H1 (cell line): ENCODE measurements at regions not wholly inside any gene's neighbourhood (a gene's known extent, or its start where the extent isn't known, plus 50 kb on each side); places are given as distances from the start of the nearest gene placed in this dataset.

Experiments used
- CTCF ChIA-PET: fragments of 300-600 bp; sonication (Branson Sonifier 250); formaldehyde crosslinking; loops from one replicate; lab custom pipeline; 2021; ENCODE audit not compliant: partially characterized antibody; lab: Charles Lee
- POLR2A ChIA-PET: fragments of 300-600 bp; sonication (Branson Sonifier 250); formaldehyde crosslinking; loops from one replicate; lab custom pipeline; 2021; ENCODE audit warnings: inconsistent platforms; ENCODE audit not compliant: partially characterized antibody; lab: Charles Lee
- DNase-seq, 2 experiments: peaks; one replicate each; pipeline versions ENCODE4 v3.0.0 to v3.0.0-alpha.2; 2010 to 2022; ENCODE audit warnings: low spot score in 2 of 2, low read depth in 1 of 2, mixed read lengths in 1 of 2
- FAIRE-seq: peaks from 2 replicates; lab custom pipeline; 2011; peaks lifted over from hg19 to GRCh38; lab: Jason Lieb, UNC
- H2AFZ ChIP-seq: 2 replicates; pipeline ENCODE4 v1.8.1; 2012; ENCODE audit warnings: low read length, inconsistent platforms
- H2AK5ac ChIP-seq: 2 replicates; pipeline ENCODE4 v1.6.1; 2013; ENCODE audit warnings: low read depth, low read length
- H2BK120ac ChIP-seq: replicated peaks from 2 replicates; pipeline ENCODE3; 2013; ENCODE audit warnings: low read depth, low read length, inconsistent platforms
- H2BK12ac ChIP-seq: 2 replicates; pipeline ENCODE4 v1.6.1; 2013; ENCODE audit warnings: low read depth, low read length
- H2BK15ac ChIP-seq: 2 replicates; pipeline ENCODE4 v1.6.1; 2013; ENCODE audit warnings: low read length
- H2BK20ac ChIP-seq: 2 replicates; pipeline ENCODE4 v1.6.1; 2013; ENCODE audit warnings: low read length
- H2BK5ac ChIP-seq: 2 replicates; pipeline ENCODE4 v1.6.1; 2013; ENCODE audit warnings: low read depth, low read length
- H3K14ac ChIP-seq: 2 replicates; pipeline ENCODE4 v1.6.1; 2013; ENCODE audit warnings: inconsistent platforms; ENCODE audit not compliant: insufficient read length
- H3K18ac ChIP-seq: 2 replicates; pipeline ENCODE4 v1.6.1; 2013; ENCODE audit warnings: low read length; ENCODE audit errors: extremely low read depth
- H3K23ac ChIP-seq: 2 replicates; pipeline ENCODE4 v1.6.1; 2013; ENCODE audit warnings: inconsistent platforms; ENCODE audit not compliant: insufficient read length
- H3K23me2 ChIP-seq: 2 replicates; pipeline ENCODE4 v1.6.1; 2013; ENCODE audit warnings: low read depth, low read length
- H3K27ac ChIP-seq: 2 replicates; pipeline ENCODE4 v1.6.1; 2011; ENCODE audit warnings: low read depth, low read length, inconsistent platforms
- H3K27me3 ChIP-seq, 4 experiments: replicated peaks in 1 of 4; 1 replicate in 1 of 4; 2 replicates in 3 of 4; pipeline versions ENCODE4 v1.6.1 to v1.8.1; 2011 to 2013; ENCODE audit warnings: low read length in 3 of 4, mild to moderate bottlenecking in 3 of 4, inconsistent platforms in 2 of 4, mixed read lengths in 2 of 4, moderate library complexity in 1 of 4; ENCODE audit not compliant: control insufficient read depth in 3 of 4, insufficient read depth in 3 of 4; ENCODE audit errors: extremely low read depth in 1 of 4
- H3K36me3 ChIP-seq, 4 experiments: 2 replicates each; pipeline versions ENCODE4 v1.6.1 to v1.8.1; 2011 to 2013; ENCODE audit warnings: mild to moderate bottlenecking in 4 of 4, low read length in 3 of 4, moderate library complexity in 2 of 4, control low read depth in 1 of 4, inconsistent platforms in 1 of 4; ENCODE audit not compliant: insufficient read depth in 4 of 4, control insufficient read depth in 2 of 4
- H3K4ac ChIP-seq: replicated peaks from 2 replicates; pipeline ENCODE3; 2013; ENCODE audit warnings: low read length, low read depth, mixed read lengths, inconsistent platforms; ENCODE audit not compliant: insufficient read length
- H3K4me1 ChIP-seq, 4 experiments: replicated peaks in 1 of 4; 1 replicate in 1 of 4; 2 replicates in 3 of 4; pipeline versions ENCODE4 v1.6.1 to v1.8.1; 2011 to 2013; ENCODE audit warnings: low read length in 3 of 4, inconsistent platforms in 2 of 4, mixed read lengths in 1 of 4; ENCODE audit not compliant: insufficient read depth in 4 of 4, control insufficient read depth in 3 of 4
- H3K4me2 ChIP-seq, 2 experiments: 2 replicates each; pipeline versions ENCODE4 v1.6.1 to v1.8.1; 2011 to 2013; ENCODE audit warnings: low read depth in 2 of 2, low read length in 2 of 2, control low read depth in 1 of 2, inconsistent platforms in 1 of 2, mild to moderate bottlenecking in 1 of 2; ENCODE audit not compliant: insufficient read depth in 1 of 2
- H3K4me3 ChIP-seq, 4 experiments: fragments of 200-600, 300-600 bp in 1 of 4; sonication (generic), shearing (Covaris generic), sonication (Bioruptor Twin) in 1 of 4; 2 replicates each; pipeline versions ENCODE4 v1.5.1 to v1.8.1; 2011 to 2016; ENCODE audit warnings: low read length in 4 of 4, low read depth in 3 of 4, control low read depth in 2 of 4, inconsistent platforms in 2 of 4, mild to moderate bottlenecking in 2 of 4, mixed read lengths in 1 of 4, moderate library complexity in 1 of 4; ENCODE audit not compliant: insufficient read depth in 2 of 4; ENCODE audit errors: extremely low read depth in 1 of 4
- H3K56ac ChIP-seq: replicated peaks from 2 replicates; pipeline ENCODE3; 2013; ENCODE audit warnings: low read depth, mild to moderate bottlenecking, mixed read lengths, low read length, inconsistent platforms; ENCODE audit not compliant: insufficient read length
- H3K79me1 ChIP-seq: 2 replicates; pipeline ENCODE4 v1.6.1; 2013; ENCODE audit warnings: low read depth, low read length, control low read depth
- H3K79me2 ChIP-seq, 2 experiments: 2 replicates each; pipeline versions ENCODE4 v1.6.1 to v1.8.1; 2012 to 2013; ENCODE audit warnings: low read length in 2 of 2, mild to moderate bottlenecking in 2 of 2, inconsistent platforms in 1 of 2; ENCODE audit not compliant: insufficient read depth in 2 of 2, control insufficient read depth in 1 of 2
- H3K9ac ChIP-seq, 4 experiments: replicated peaks in 1 of 4; 1 replicate in 1 of 4; 2 replicates in 3 of 4; pipeline versions ENCODE4 v1.6.1 to v1.8.1; 2011 to 2013; ENCODE audit warnings: low read depth in 3 of 4, low read length in 3 of 4, control low read depth in 2 of 4, mild to moderate bottlenecking in 2 of 4, moderate library complexity in 2 of 4, inconsistent platforms in 1 of 4; ENCODE audit errors: extremely low read depth in 1 of 4
- H3K9me3 ChIP-seq, 2 experiments: 2 replicates each; pipeline versions ENCODE4 v1.6.1 to v1.8.1; 2012 to 2013; ENCODE audit warnings: mild to moderate bottlenecking in 2 of 2, moderate library complexity in 2 of 2, control low read depth in 1 of 2, inconsistent platforms in 1 of 2, low read depth in 1 of 2, low read length in 1 of 2, mixed read lengths in 1 of 2; ENCODE audit not compliant: insufficient read depth in 2 of 2
- H4K20me1 ChIP-seq, 2 experiments: replicated peaks in 1 of 2; 2 replicates each; pipeline versions ENCODE3 to v1.8.1; 2011 to 2013; ENCODE audit warnings: inconsistent platforms in 2 of 2, low read length in 2 of 2, mild to moderate bottlenecking in 1 of 2; ENCODE audit not compliant: insufficient read depth in 2 of 2, control insufficient read depth in 1 of 2
- H4K5ac ChIP-seq: 2 replicates; pipeline ENCODE4 v1.6.1; 2013; ENCODE audit warnings: low read length, low read depth, mixed read lengths, inconsistent platforms; ENCODE audit not compliant: insufficient read length
- H4K8ac ChIP-seq: 2 replicates; pipeline ENCODE4 v1.8.0; 2013; ENCODE audit warnings: mild to moderate bottlenecking, moderate library complexity, low read length, inconsistent platforms; ENCODE audit not compliant: insufficient read depth; ENCODE audit errors: extremely low read depth
- H4K91ac ChIP-seq: replicated peaks from 2 replicates; pipeline ENCODE3; 2013; ENCODE audit warnings: low read length, mixed read lengths, inconsistent platforms; ENCODE audit not compliant: insufficient read length
- RBBP5 ChIP-seq: IDR thresholded peaks from 2 replicates; pipeline ENCODE4 v1.7.1; 2012; ENCODE audit warnings: low read depth, mild to moderate bottlenecking, inconsistent platforms, low read length, moderate library complexity, borderline replicate concordance
- SIRT6 ChIP-seq: IDR thresholded peaks from one replicate; pipeline ENCODE4 v1.7.1; 2012; ENCODE audit warnings: low read length, inconsistent platforms
- WGBS, 2 experiments: shearing (Covaris generic) in 1 of 2; methylation state at CpG; one replicate each; pipeline versions ENCODE4 v1.1.6 to v1.1.7; 2013 to 2015; ENCODE audit warnings: low lambda C conversion rate in 2 of 2, mixed read lengths in 2 of 2, inconsistent platforms in 1 of 2, low coverage in 1 of 2, missing lambda C conversion rate in 1 of 2; ENCODE audit not compliant: insufficient replicate concordance in 2 of 2, insufficient coverage in 1 of 2, insufficient read length in 1 of 2; ENCODE audit errors: extremely low coverage in 1 of 2, missing lambda C conversion rate in 1 of 2; 5-methylcytosine and 5-hydroxymethylcytosine counted together

DNA sequence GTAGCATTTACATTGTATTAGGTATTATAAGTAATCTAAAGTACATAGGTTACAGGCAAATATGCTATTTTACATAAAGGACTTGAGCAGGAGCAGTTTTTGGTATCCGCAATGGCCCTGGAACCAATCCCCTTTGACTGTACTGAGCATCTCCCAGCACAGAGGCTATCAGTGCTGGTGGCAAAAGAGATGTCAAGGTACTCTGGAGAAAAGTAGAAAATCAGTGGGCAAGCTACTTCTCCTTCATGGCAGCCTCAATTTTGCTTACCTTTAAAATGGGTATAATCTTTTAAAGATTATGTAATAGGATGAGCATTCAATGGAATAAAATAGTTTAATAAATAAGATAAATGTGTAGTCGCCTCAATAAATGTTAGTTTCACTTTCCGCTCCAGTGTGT is 56.7 kb upstream of the LMCD1 start:
- CTCF ChIA-PET = interaction anchor here (1.0 to 4.0 kb wide), 7 partner anchors 11 to 182 kb away, joined by 3 to 24 read pairs (median 4); no protein-coding TSS in a partner anchor
- H2BK5ac ChIP-seq = no peak overlapping the region
- no peak overlapping the region for H3K4ac ChIP-seq
- no peak overlapping the region for H4K91ac ChIP-seq
- peak overlapping the region in 1 of 2 experiments; percentile 60; a peak in 1 of 4 replicates for H3K4me2 ChIP-seq
- H2BK120ac ChIP-seq = no peak overlapping the region
- no peak overlapping the region for H2AFZ ChIP-seq
- no peak for FAIRE-seq
- no peaks in the 10 kb centered on the region for H3K79me1 ChIP-seq
- no peak overlapping the region for H4K8ac ChIP-seq
- no peak overlapping the region for H2BK20ac ChIP-seq
- H3K9me3 ChIP-seq = 0 out of 4 replicates have a peak, but pooled peaks cover 0 to 5% of the 10 kb centered on the region in 2 experiments
- no peaks in the 10 kb centered on the region for H3K27me3 ChIP-seq
- H3K79me2 ChIP-seq = no peaks in the 10 kb centered on the region
- H2BK12ac ChIP-seq = no peak overlapping the region
- WGBS, 2 experiments = 94% methylated on average over 3 of the region's 3 CpGs; no CpG with 5 or more reads in 1 of the 2 experiments
- H3K23ac ChIP-seq = no peak overlapping the region
- H3K9ac ChIP-seq = no peak overlapping the region
- H3K4me3 ChIP-seq = no peak overlapping the region
- H3K56ac ChIP-seq = no peak overlapping the region
- H2BK15ac ChIP-seq = no peak overlapping the region
- no peak overlapping the region for H4K5ac ChIP-seq
- H2AK5ac ChIP-seq = no peak overlapping the region
- 0 out of 2 replicates have a peak, but pooled peaks cover 2% of the 10 kb centered on the region for H3K23me2 ChIP-seq
- no peak overlapping the region for H3K27ac ChIP-seq
- DNase-seq = no peak
- POLR2A ChIA-PET = interaction anchor here (1.1 kb wide), 1 partner anchor 11 kb away, joined by 4 read pairs; no protein-coding TSS in a partner anchor
- H3K14ac ChIP-seq = no peak overlapping the region
- no peak overlapping the region for H3K18ac ChIP-seq
- peaks cover 2 to 14% (median 5%) of the 10 kb centered on the region in 4 experiments; a peak in 6 of 7 replicates for H3K4me1 ChIP-seq
- no peaks in the 10 kb centered on the region for H4K20me1 ChIP-seq
- no peak for TF ChIP-seq SIRT6
- TF ChIP-seq RBBP5 = no peak
- no peaks in the 10 kb centered on the region; a peak in 1 of 8 replicates for H3K36me3 ChIP-seq
